Activated B cell treated with CpG ODN at 0.5 μM for 24 hours (primary cell): ENCODE measurements at regions not wholly inside any gene's neighbourhood (a gene's known extent, or its start where the extent isn't known, plus 50 kb on each side); places are given as distances from the start of the nearest gene placed in this dataset.

Experiments used
- ATAC-seq: fragments of 200-7000 bp; cut with Tn5 transposase; one replicate; pipeline ENCODE4 v1.10.0; 2021; ENCODE audit warnings: low read depth, mild to moderate bottlenecking, moderate library complexity
- CTCF ChIA-PET: fragments of 350-600 bp; sonication (Branson Sonifier 250); formaldehyde crosslinking; loops from one replicate; lab custom pipeline; 2021; ENCODE audit warnings: antibody characterized with exemption; lab: Charles Lee
- POLR2A ChIA-PET: fragments of 350-600 bp; sonication (Branson Sonifier 250); formaldehyde crosslinking; loops from one replicate; lab custom pipeline; 2021; ENCODE audit warnings: antibody characterized with exemption; lab: Charles Lee
- DNase-seq: peaks from one replicate; pipeline ENCODE4 v3.0.0; 2022
- H3K27ac Mint-ChIP-seq: one replicate; pipeline ENCODE4 v1.8.0; 2020; ENCODE audit warnings: mixed read lengths
- H3K27me3 Mint-ChIP-seq: one replicate; pipeline ENCODE4 v1.8.0; 2021; ENCODE audit warnings: mixed read lengths
- H3K36me3 Mint-ChIP-seq: one replicate; pipeline ENCODE4 v1.8.0; 2021; ENCODE audit warnings: low read depth, mixed read lengths
- H3K4me1 Mint-ChIP-seq: one replicate; pipeline ENCODE4 v1.8.0; 2021; ENCODE audit warnings: mixed read lengths
- H3K4me3 Mint-ChIP-seq: one replicate; pipeline ENCODE4 v1.8.0; 2020; ENCODE audit warnings: mild to moderate bottlenecking, mixed read lengths
- H3K9me3 Mint-ChIP-seq: one replicate; pipeline ENCODE4 v1.8.0; 2020; ENCODE audit warnings: mixed read lengths
- CTCF ChIP-seq: fragments of 200-600 bp; IDR thresholded peaks from one replicate; pipeline ENCODE4 v1.8.0; 2022; ENCODE audit warnings: antibody characterized with exemption, mild to moderate bottlenecking
- intact Hi-C: fragments of 100-400 bp; cut with micrococcal nuclease; formaldehyde crosslinking; loops from one replicate; pipeline ENCODE4 v1.15.1; 2024

- Mint-ChIP-seq H3K36me3 (no peaks in the 10 kb centered on the region), H3K9me3 (no peaks in the 10 kb centered on the region), H3K4me3 (no peak overlapping the region), H3K4me1 (no peaks in the 10 kb centered on the region), H3K27me3 (peaks cover 13% of the 10 kb centered on the region), H3K27ac (no peak overlapping the region)
- DNase-seq (no peak), ATAC-seq (no peak)
- CTCF ChIA-PET = no interaction called here
- POLR2A ChIA-PET = no interaction called here
- intact Hi-C loops = no loop called here
- no peak for TF ChIP-seq CTCF
Observed at GRCh38 chr15:29356786-29357185, 87.2 kb upstream of the NSMCE3 start.

DNA sequence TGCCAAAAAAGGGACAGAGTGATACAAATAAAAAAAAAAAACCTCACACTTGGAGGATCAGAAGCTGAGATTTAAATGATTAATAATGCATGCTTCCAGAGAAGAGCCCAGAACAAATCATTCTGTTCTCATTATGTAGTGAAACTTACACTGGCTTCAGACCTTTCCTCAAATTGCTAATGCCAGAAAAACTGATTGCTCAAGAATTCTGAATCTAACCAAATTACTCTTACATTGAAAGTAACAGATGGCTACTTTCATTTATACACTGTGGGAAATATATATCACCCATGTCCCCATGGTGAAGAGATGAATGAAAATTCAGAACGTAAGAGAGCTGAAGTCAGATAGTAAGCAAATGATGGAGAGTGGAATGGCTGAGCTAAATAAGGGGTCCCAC is 85.9 kb upstream of the NSMCE3 start:
- Mint-ChIP-seq H3K4me1 (no peaks in the 10 kb centered on the region), H3K4me3 (no peak overlapping the region), H3K27me3 (peaks cover 13% of the 10 kb centered on the region), H3K27ac (no peak overlapping the region), H3K36me3 (no peaks in the 10 kb centered on the region), H3K9me3 (no peaks in the 10 kb centered on the region)
- no peak for TF ChIP-seq CTCF
- intact Hi-C loops = no loop called here
- DNase-seq (no peak), ATAC-seq (no peak)
- POLR2A ChIA-PET = interaction anchor here (0.7 kb wide), 1 partner anchor 68 kb away, joined by 3 read pairs; no protein-coding TSS in a partner anchor
- CTCF ChIA-PET = no interaction called here

DNA sequence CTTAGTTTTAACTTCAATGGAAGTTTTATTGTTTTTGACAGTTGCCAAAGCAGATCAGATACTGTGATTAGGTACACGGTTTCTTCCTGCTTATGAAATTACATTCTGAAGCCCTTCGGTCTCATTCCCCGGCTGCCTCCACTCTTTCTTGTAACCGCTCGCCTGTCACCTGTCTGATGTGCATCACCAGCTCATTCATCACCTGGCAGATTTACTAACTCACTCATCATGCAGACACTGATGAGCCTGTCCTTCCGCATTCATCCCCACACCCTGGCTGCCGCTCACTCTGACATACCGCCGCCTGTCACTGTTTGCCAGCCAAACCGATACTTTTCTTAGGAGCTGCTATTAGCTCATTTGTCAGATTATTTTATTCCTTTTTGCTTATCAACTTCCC is 82.8 kb upstream of the NSMCE3 start:
- intact Hi-C loops = no loop called here
- ChIA-PET CTCF (no interaction called here), POLR2A (no interaction called here)
- Mint-ChIP-seq H3K9me3 (no peaks in the 10 kb centered on the region), H3K4me3 (no peak overlapping the region), H3K27ac (no peak overlapping the region), H3K36me3 (no peaks in the 10 kb centered on the region), H3K4me1 (no peaks in the 10 kb centered on the region), H3K27me3 (peaks cover 9% of the 10 kb centered on the region)
- no peak for ATAC-seq
- no peak for TF ChIP-seq CTCF
- DNase-seq = no peak

- no peak overlapping the region for H3K4me3 Mint-ChIP-seq
- ChIA-PET POLR2A (no interaction called here), CTCF (no interaction called here)
- H3K36me3 Mint-ChIP-seq = no peaks in the 10 kb centered on the region
- H3K27ac Mint-ChIP-seq = no peak overlapping the region
- intact Hi-C loops = no loop called here
- no peaks in the 10 kb centered on the region for H3K4me1 Mint-ChIP-seq
- no peaks in the 10 kb centered on the region for H3K9me3 Mint-ChIP-seq
- peaks cover 7% of the 10 kb centered on the region for H3K27me3 Mint-ChIP-seq
- ATAC-seq (no peak), DNase-seq (no peak)
- no peak for TF ChIP-seq CTCF
Observed at GRCh38 chr15:29349196-29349595, 79.6 kb upstream of the NSMCE3 start.

DNA sequence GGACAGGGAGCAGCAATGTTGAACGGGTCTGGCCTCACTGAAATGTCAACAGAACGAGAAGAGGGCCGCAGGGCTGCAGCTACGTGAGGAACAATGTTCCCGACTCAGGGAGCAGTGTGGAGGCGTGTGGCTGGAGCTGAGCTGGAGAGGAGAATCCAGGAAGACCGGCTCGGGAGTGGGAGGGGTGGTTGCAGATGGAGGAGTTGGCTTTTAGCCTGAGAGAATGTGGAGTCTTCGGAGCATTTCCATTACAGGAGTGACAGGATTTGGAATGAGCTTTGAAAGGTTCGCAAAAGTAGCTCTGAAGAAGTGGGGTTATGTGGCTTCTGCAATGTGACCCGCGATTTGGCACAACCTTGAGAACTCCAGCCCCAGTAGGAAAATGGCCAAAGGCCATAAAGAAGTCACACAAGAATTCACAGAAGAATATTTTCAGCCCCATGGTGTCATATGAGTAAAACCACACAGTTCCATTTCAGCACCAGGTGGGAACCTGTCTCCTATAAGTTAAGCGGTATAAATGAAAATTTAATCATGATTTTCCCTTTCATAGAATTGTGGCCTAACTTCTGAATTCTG is 78.8 kb upstream of the NSMCE3 start:
- ChIA-PET CTCF (no interaction called here), POLR2A (no interaction called here)
- no peak for TF ChIP-seq CTCF
- DNase-seq (no peak), ATAC-seq (no peak)
- Mint-ChIP-seq H3K27ac (no peak overlapping the region), H3K36me3 (no peaks in the 10 kb centered on the region), H3K4me3 (no peak overlapping the region), H3K27me3 (peaks cover 3% of the 10 kb centered on the region), H3K9me3 (no peaks in the 10 kb centered on the region), H3K4me1 (no peaks in the 10 kb centered on the region)
- intact Hi-C loops = no loop called here
